PC-3 (cell line): ENCODE measurements at regions not wholly inside any gene's neighbourhood (a gene's known extent, or its start where the extent isn't known, plus 50 kb on each side); places are given as distances from the start of the nearest gene placed in this dataset.
A peak's percentile ranks its signal among the peaks of the same experiment; 100 is the strongest.

ENCODE experiments used
- ATAC-seq: fragments of 200-7000 bp; cut with Tn5 transposase; 2 replicates; pipeline ENCODE4 v1.9.1; 2020; ENCODE audit warnings: mild to moderate bottlenecking, moderate library complexity
- BruUV-seq: library from RNA; stranded (reverse); fragments of 400-500 nt; replicated peaks from 2 replicates; lab custom pipeline; 2021; lab: Mats Ljungman, UMichigan
- CTCF ChIA-PET: fragments of 300-600 bp; sonication (Branson Sonifier 250); formaldehyde crosslinking; loops from one replicate; lab custom pipeline; 2022; ENCODE audit warnings: antibody characterized with exemption; lab: Charles Lee
- POLR2A ChIA-PET: fragments of 300-600 bp; sonication (Branson Sonifier 250); formaldehyde crosslinking; loops from one replicate; lab custom pipeline; 2022; ENCODE audit warnings: antibody characterized with exemption; ENCODE audit not compliant: unreplicated experiment; lab: Charles Lee
- DNase-seq: peaks from one replicate; pipeline ENCODE4 v3.0.0-alpha.2; 2015
- H2AFZ ChIP-seq: fragments of 300-600 bp; sonication (generic); 2 replicates; pipeline ENCODE4 v1.6.0; 2016; ENCODE audit warnings: antibody characterized with exemption, low read length
- H3F3A ChIP-seq: fragments of 300-600 bp; sonication (generic); one replicate; pipeline ENCODE4 v1.6.0; 2017; ENCODE audit warnings: antibody characterized with exemption, low read length, control low read depth, mild to moderate bottlenecking; ENCODE audit not compliant: unreplicated experiment
- H3K27ac ChIP-seq: fragments of 300-600 bp; sonication (generic); 2 replicates; pipeline ENCODE4 v1.5.1; 2016; ENCODE audit warnings: mild to moderate bottlenecking, low read length
- H3K27me3 ChIP-seq: fragments of 300-600 bp; sonication (generic); 2 replicates; pipeline ENCODE4 v1.6.1; 2016; ENCODE audit warnings: low read length, mixed read lengths
- H3K36me3 ChIP-seq: fragments of 300-600 bp; sonication (generic); 2 replicates; pipeline ENCODE4 v1.6.1; 2016; ENCODE audit warnings: low read depth, mixed run types, low read length, mixed read lengths
- H3K4me1 ChIP-seq: fragments of 300-600 bp; sonication (generic); 2 replicates; pipeline ENCODE4 v1.5.1; 2016; ENCODE audit warnings: low read length; ENCODE audit not compliant: insufficient read depth
- H3K4me2 ChIP-seq: fragments of 300-600 bp; sonication (generic); 2 replicates; pipeline ENCODE4 v1.6.0; 2016; ENCODE audit warnings: low read length
- H3K4me3 ChIP-seq: fragments of 300-600 bp; sonication (generic); 2 replicates; pipeline ENCODE4 v1.5.1; 2016; ENCODE audit warnings: mild to moderate bottlenecking, low read length, mixed read lengths
- H3K79me2 ChIP-seq: fragments of 300-600 bp; sonication (generic); 2 replicates; pipeline ENCODE4 v1.6.1; 2017; ENCODE audit warnings: low read length, mixed read lengths
- H3K9ac ChIP-seq: fragments of 300-600 bp; sonication (generic); 2 replicates; pipeline ENCODE4 v1.6.0; 2016; ENCODE audit warnings: mild to moderate bottlenecking, low read length
- H3K9me2 ChIP-seq: fragments of 300-600 bp; sonication (generic); replicated peaks from 2 replicates; pipeline ENCODE4 v1.6.1; 2016; ENCODE audit warnings: mixed run types, low read length, mixed read lengths
- H3K9me3 ChIP-seq: fragments of 300-600 bp; sonication (generic); 2 replicates; pipeline ENCODE4 v1.6.1; 2016; ENCODE audit warnings: low read length, mixed read lengths
- H4K20me1 ChIP-seq: fragments of 300-600 bp; sonication (generic); 2 replicates; pipeline ENCODE4 v1.6.1; 2016; ENCODE audit warnings: low read length, mixed read lengths
- EZH2 ChIP-seq: fragments of 300-600 bp; sonication (generic); IDR thresholded peaks from one replicate; pipeline ENCODE4 v1.6.1; 2017; ENCODE audit warnings: antibody characterized with exemption, mild to moderate bottlenecking, low read length; ENCODE audit not compliant: unreplicated experiment
- EZH2phosphoT487 ChIP-seq: fragments of 300-600 bp; sonication (generic); IDR thresholded peaks from 2 replicates; pipeline ENCODE4 v1.6.1; 2018; ENCODE audit warnings: mild to moderate bottlenecking, antibody characterized with exemption, low read length, borderline replicate concordance
- intact Hi-C: fragments of 100-400 bp; cut with micrococcal nuclease; formaldehyde crosslinking; loops from 2 replicates; pipeline ENCODE4 v1.9.0; 2023
- TF ChIP-seq, protein P1 (sequence below): fragments of 300-600 bp; sonication (generic); conservative IDR thresholded peaks from 2 replicates; pipeline ENCODE4 v1.5.1; 2017; ENCODE audit warnings: antibody characterized with exemption, low read depth, mild to moderate bottlenecking, low read length

DNA sequence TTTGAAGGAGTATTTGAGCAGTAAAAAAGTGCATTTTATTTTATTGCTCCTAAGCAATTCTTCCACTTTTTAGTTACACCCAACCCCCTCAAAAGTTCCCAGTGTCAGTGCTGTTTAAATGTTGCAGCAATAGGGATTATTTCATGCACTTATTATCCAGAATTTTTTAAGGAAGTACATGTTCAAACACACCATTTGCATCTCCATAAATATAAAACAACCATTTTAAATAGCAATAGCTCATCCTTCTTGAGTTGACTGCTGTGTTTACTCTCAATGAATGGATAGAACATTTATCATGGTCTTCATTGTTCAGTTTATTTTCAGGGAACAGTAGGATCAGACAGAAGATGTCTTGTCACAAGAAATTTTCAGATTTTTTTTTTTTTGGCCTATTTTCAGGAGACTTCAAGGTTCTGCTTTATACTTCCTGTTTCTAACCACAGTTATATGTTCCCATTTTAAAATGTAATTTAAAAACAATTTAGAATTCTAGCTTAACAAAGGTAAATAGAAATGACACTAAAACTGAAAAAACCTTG, 171.9 kb downstream of the TMA16 start:
- TF ChIP-seq EZH2phosphoT487: no peak
- no peak for TF ChIP-seq EZH2
- TF ChIP-seq, protein P1, sequence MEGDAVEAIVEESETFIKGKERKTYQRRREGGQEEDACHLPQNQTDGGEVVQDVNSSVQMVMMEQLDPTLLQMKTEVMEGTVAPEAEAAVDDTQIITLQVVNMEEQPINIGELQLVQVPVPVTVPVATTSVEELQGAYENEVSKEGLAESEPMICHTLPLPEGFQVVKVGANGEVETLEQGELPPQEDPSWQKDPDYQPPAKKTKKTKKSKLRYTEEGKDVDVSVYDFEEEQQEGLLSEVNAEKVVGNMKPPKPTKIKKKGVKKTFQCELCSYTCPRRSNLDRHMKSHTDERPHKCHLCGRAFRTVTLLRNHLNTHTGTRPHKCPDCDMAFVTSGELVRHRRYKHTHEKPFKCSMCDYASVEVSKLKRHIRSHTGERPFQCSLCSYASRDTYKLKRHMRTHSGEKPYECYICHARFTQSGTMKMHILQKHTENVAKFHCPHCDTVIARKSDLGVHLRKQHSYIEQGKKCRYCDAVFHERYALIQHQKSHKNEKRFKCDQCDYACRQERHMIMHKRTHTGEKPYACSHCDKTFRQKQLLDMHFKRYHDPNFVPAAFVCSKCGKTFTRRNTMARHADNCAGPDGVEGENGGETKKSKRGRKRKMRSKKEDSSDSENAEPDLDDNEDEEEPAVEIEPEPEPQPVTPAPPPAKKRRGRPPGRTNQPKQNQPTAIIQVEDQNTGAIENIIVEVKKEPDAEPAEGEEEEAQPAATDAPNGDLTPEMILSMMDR: no peak
- ChIA-PET POLR2A (no interaction called here), CTCF (no interaction called here)
- Histone ChIP-seq H3K9ac (no peak overlapping the region), H4K20me1 (no peaks in the 10 kb centered on the region), H3K4me1 (no peaks in the 10 kb centered on the region), H3K79me2 (no peaks in the 10 kb centered on the region), H3K27ac (no peak overlapping the region), H3K4me3 (no peak overlapping the region), H3K9me3 (no peaks in the 10 kb centered on the region), H3F3A (no peaks in the 10 kb centered on the region), H3K27me3 (no peaks in the 10 kb centered on the region), H3K36me3 (no peaks in the 10 kb centered on the region), H2AFZ (no peak overlapping the region), H3K4me2 (no peak overlapping the region), H3K9me2 (no peaks in the 10 kb centered on the region)
- no peak for DNase-seq
- BruUV-seq: no TSS peak
- intact Hi-C loops: no loop called here
- no peak for ATAC-seq

DNA sequence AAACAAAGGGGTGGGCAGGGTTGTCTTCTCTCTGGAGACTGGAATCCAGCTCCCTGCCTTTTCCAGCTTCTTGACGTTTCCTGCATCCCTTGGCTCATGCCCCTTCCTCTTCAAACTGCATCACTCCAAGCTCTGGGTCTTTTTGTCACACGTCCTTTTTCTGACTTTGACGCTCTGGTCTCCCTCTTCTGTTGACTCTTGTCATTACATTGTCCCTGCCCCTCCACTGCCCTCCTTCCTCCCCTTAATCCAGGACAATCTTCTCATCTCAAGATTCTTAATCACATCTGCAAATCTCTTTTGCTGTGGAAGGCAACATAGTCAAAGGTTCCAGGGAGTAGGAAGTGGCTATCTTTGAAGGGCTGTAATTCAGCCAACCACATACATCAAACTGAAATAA, 178.3 kb downstream of the TMA16 start:
- Histone ChIP-seq H3K9me2 (no peaks in the 10 kb centered on the region), H3K4me3 (no peak overlapping the region), H2AFZ (no peak overlapping the region), H3K9me3 (no peaks in the 10 kb centered on the region), H3K9ac (no peak overlapping the region), H4K20me1 (no peaks in the 10 kb centered on the region), H3K27ac (no peak overlapping the region), H3K4me2 (no peak overlapping the region), H3K4me1 (no peaks in the 10 kb centered on the region), H3F3A (no peaks in the 10 kb centered on the region), H3K36me3 (no peaks in the 10 kb centered on the region), H3K79me2 (no peaks in the 10 kb centered on the region), H3K27me3 (no peaks in the 10 kb centered on the region)
- intact Hi-C loops: no loop called here
- ATAC-seq: no peak
- ChIA-PET POLR2A (no interaction called here), CTCF (interaction anchor here (1.1 kb wide), 1 partner anchor 117 kb away, joined by 4 read pairs; no protein-coding TSS in a partner anchor)
- DNase-seq: no peak
- TF ChIP-seq EZH2phosphoT487 (no peak), EZH2 (no peak)
- TF ChIP-seq, protein P1: peak; percentile 38
- no TSS peak for BruUV-seq

DNA sequence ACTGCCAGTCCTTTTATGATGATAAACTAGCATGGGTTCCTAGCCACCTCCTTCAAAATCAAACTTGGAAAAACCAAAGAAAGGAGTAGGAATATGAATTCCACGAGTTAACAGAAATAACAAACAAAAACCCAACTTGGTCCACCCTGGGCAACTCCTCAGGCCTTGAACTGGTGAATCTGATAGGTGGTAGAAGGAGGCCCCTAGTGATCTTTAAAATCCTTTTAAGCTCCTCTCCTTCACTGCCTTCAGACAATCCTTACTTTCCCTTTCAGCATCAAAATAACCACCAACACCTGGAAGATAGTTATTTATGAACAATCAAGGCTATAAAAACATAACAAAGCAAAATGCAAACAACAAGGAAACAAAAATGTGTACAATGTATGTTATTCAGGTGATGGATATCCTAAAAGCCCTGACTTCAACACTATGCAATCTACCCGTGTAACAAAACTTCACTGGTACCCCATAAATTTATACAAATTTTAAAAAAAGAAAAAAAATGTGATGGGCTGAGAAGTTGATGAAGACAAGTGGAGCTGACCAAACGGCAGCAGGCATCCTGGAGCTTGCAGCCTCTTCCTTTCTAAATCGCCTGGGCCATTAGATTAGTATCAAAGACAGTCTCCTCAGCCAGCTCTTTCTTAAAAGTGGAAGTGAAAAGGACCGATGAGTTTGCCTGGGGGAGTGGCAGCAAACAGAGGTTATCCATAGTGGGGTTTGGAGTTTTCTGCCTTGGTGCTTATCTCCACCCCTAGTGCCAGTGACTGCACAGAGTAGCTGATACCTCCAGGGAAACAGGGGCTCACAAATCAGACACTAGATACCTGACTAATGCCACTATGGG, 179.6 kb downstream of the TMA16 start:
- ChIA-PET CTCF (no interaction called here), POLR2A (no interaction called here)
- Histone ChIP-seq H3K27ac (no peak overlapping the region), H4K20me1 (no peaks in the 10 kb centered on the region), H3K79me2 (no peaks in the 10 kb centered on the region), H3F3A (no peaks in the 10 kb centered on the region), H3K9ac (no peak overlapping the region), H3K9me3 (no peaks in the 10 kb centered on the region), H3K4me3 (no peak overlapping the region), H3K9me2 (no peaks in the 10 kb centered on the region), H3K4me1 (no peaks in the 10 kb centered on the region), H3K27me3 (no peaks in the 10 kb centered on the region), H3K36me3 (no peaks in the 10 kb centered on the region), H3K4me2 (no peak overlapping the region), H2AFZ (no peak overlapping the region)
- no peak for DNase-seq
- TF ChIP-seq, protein P1: no peak
- TF ChIP-seq EZH2: no peak
- no TSS peak for BruUV-seq
- intact Hi-C loops: no loop called here
- no peak for ATAC-seq
